GM18517 (cell line): ENCODE measurements at regions not wholly inside any gene's neighbourhood (a gene's known extent, or its start where the extent isn't known, plus 50 kb on each side); places are given as distances from the start of the nearest gene placed in this dataset.

Source experiments
- ATAC-seq: cut with Tn5 transposase; IDR thresholded peaks from one replicate; pipeline ENCODE4 v1.9.1; 2021; ENCODE audit warnings: mild to moderate bottlenecking, moderate library complexity; ENCODE audit not compliant: unreplicated experiment

GRCh38 chr6:169902070-169902469, 150.6 kb downstream of the ERMARD start:
- no peak for ATAC-seq

DNA sequence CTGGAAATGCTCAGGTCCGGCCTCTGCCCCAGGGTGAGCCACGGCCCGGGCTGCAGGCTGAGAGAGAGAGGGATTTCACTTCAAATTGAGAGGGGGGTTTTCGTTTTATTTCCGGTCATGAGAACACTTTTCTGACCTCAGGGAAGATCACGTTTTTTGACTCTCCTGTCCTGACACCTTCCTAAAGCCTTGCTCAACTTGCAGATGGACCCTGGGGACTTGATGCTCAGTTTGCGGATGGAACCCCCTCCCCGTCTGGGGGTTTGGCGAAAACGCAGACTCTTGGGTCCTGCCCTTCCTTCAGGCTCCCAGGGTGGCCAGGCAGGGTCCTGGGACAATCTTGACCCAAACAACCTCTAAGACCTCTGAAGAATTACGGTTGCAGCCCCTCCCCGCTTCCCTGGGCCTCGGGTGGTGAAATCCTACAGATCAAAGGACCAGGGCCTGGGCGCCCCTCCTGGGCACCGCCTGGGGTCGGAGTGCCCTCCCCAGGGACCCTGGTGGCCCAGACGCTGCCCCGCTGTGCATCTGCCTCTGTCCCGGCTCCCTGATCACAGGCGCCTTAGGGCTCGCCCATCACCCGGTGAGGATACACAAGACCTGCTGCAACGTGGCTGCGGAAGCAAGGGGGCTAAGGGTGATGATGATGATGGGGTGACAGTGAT, 148.2 kb downstream of the ERMARD start:
- no peak for ATAC-seq

DNA sequence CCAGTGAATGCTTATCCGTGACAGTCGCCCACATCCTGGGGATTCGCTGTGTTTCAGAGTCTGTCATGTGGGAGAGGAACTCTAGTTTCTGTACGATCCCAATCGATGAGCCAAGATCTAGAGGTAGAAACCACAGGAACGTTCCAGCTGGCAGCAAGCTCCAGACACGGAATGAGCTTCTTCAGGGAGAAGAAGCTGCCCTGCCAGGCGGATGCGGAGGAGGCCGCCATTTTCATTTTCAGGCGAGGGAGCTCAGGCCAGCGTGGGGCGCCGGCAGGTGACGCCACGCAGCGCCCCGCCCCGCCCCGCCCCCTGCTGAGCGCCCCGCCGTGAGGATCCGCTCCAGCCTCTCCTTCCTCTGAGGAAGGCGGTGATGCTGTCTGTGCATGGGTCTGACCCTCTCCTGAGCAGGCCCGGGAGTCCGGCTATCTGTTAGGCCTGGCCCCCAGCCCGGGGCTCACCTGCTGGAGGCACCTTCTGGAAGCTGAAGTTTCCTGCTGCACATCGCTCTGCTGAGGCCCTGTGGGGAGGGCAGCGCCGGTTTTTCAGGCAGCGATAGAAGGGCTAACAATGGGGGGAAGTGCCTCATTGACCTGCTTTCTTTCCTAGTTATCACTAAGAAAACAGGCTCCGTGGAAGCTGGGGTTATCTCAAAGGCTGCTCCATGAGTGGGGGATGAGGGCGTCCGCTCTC, 147.5 kb downstream of the ERMARD start:
- no peak for ATAC-seq

- ATAC-seq = no peak
Observed at GRCh38 chr6:169897601-169898358, 146.4 kb downstream of the ERMARD start.

DNA sequence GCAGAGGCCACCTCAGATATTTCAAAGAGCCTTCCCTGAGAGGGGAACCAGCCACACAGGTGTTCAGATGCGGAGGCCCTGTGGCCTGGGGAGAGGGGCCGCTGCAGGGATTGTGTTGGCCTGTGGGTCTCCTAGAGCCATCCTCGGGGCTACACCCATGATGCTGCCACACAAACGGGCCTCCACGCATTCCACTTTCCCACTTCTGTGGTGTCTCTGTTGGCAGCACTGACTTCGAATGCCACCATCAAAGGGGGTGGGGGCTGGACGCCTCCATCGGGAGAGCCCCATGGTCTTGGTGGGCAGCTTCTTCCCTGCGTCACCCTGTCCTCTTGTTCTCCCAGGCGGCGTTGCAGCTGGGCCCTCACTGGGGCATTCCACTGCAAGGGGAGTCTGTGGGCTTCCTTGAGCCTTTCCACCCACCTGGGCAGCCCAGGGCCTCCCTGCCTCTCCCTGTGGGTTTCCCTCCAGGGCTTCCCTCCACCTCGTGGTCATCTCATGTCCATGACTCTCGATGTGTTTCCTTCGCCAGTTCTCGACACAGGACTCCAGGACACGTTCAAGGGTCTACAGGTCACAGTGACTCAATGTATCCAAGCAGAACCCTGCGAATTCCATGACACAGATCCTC, 145.5 kb downstream of the ERMARD start:
- ATAC-seq = no peak

DNA sequence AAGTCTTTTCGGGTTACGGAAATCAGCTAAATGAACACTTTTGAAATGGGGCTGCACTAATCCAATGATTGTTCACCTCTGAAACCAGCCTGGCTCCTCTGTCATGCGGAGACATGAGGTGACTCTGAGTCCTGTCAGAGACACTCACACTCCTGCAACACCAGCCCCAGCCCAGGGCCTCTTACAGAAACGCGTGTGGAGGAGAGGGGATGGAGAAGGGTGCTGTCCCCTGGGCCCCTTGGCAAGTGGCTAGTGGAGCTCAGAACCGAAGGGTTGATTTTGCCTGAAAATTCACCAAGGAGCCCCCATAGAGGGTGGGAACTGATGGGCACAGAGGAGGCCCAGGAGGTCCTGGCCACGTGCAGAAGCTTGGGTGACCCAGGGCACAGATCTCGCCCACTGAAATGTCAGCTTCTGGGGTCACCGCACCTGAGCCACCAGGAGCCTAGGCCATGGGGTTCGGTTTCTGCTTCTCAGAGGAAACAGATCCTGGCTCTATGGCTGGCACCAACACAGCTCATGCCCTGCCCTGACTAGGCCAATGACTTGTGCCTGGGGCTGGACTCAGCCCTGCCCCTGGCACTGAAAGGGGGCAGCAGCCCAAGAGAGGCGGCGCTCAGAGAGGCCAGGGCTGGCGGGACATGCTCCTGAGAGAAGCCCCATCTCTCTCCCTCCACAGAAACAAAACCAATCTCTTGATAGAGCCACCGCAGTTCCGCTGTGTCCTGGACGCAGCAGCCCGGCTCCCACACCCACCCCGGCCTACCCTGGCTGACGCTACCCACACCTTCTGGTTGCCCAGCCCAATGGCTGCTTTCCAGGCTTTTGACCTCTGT, 144.7 kb downstream of the ERMARD start:
- ATAC-seq = no peak

DNA sequence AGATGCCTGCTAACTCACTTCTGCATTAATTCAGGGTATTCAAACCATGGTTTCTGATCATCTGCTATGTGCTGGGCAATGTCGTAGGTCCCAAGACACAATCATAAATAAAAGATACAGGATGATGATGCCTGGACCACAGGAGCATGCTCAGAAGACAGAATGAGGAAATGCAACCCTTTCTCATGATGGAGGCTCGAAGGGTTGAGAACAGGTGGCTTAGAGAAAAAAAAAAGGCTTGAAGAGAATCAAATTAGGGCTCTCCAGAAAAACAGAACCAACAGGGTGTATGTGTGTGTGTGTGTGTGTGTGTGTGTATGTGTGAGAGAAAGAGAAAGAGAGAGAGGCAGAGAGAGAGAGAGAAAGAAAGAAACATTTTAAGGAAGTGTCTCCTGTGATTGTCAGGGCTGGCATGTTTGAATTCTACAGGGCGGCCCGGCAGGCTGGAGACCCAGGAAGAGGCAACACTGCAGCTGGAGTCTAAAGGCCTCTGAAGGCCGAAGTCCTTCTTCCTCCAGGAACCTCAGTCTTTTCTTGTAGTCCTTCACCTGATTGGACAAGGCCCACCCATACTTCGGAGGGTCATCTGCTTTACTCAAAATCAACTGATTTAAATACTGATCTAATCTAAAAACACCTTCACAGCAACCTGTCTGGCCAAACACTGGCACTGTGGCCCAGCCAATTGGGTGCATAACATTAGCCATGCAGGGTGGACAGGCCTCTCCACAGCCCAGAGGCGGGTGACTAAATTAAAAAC, 143.8 kb downstream of the ERMARD start:
- ATAC-seq = no peak

DNA sequence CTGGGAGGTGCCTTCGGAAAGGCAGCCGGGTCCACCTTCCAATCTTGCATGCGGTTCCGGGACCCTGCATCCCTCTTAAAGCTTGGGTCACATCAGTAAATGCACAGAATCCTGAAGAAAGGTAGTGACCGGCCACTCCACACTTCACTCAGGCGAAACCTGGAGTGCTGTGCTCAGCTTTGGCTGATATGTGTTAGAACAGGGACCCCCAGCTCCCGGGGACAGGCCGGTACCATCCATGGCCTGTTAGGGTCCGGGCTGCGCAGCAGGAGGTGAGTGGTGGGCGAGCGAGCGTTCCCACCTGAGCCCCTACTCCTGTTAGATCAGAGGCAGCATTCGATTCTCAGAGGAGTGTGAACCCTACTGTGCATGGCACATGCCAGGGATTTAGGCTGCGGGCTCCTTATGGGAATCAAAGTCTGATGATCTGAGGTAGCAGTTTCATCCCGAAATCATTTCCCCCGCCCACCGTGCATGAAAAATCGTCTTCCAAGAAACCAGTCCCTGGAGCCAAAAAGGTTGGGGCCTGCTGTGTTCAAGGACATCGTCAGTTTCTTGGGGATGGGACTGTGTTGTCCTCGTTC, 143.0 kb downstream of the ERMARD start:
- ATAC-seq = no peak

- no peak for ATAC-seq
Observed at GRCh38 chr6:169893624-169894023, 142.2 kb downstream of the ERMARD start.

DNA sequence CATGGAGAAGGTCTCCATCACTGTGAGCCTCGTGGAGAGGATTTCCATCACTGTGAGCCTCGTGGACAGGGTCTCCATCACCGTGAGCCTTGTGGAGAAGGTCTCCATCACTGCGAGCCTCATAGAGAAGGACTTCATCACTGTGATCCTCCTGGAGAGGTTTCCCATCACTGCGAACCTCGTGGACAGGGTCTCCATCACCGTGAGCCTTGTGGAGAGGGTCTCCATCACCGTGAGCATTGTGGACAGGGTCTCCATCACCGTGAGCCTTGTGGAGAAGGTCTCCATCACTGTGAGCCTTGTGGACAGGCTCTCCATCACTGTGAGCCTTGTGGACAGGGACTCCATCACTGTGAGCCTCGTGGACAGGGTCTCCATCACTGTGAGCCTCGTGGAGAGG, 140.4 kb downstream of the ERMARD start:
- no peak for ATAC-seq

DNA sequence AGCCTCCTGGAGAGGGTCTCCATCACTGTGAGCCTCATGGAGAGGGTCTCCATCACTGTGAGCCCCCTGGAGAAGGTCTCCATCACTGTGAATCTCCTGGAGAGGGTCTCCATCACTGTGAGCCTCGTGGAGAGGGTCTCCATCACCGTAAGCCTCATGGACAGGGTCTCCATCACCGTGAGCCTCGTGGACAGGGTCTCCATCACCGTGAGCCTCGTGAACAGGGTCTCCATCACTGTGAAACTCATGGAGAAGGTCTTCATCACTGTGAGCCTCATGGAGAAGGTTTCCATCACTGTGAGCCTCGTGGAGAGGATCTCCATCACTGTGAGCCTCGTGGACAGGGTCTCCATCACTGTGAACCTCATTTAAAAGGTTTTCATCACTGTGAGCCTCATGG, 140.0 kb downstream of the ERMARD start:
- no peak for ATAC-seq

DNA sequence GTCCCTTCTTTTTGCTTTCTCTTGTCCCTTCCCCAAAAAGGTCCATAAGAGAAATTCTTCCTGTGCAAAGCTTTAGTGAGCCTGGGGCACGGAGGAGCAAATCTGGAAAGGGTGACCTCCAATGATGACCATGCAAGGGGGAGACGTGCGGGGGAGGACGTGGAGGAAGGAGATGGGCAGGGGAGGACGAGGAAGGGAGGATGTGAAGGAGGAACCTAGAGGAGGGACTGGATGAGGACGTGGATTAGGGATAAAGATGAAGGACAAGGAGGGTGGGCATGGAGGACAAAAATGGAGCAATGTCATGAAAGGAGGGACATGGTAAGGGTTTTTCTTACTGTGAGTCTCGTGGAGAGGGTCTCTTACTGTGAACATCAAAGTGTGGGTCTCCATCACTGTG, 139.5 kb downstream of the ERMARD start:
- no peak for ATAC-seq

DNA sequence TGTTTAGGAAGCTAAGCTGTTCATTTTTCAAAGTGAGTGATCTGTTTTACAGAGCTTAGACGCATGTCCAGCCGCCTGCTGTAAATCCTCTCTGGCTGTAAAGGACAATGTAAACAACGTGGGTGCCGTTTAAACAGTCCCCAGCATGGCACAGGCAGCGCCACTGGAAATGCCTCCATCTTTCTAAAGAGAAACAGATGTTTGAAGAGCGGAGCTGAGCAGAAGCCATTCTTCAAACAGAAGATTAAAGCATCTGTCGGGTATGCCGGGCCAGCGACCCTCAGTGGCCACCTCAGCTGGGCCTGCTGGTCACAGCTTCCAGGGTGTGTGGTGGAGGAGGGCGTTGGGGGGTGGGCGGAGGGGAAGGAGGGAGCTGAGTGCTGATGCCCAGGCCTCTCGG, 138.6 kb downstream of the ERMARD start:
- ATAC-seq = no peak

DNA sequence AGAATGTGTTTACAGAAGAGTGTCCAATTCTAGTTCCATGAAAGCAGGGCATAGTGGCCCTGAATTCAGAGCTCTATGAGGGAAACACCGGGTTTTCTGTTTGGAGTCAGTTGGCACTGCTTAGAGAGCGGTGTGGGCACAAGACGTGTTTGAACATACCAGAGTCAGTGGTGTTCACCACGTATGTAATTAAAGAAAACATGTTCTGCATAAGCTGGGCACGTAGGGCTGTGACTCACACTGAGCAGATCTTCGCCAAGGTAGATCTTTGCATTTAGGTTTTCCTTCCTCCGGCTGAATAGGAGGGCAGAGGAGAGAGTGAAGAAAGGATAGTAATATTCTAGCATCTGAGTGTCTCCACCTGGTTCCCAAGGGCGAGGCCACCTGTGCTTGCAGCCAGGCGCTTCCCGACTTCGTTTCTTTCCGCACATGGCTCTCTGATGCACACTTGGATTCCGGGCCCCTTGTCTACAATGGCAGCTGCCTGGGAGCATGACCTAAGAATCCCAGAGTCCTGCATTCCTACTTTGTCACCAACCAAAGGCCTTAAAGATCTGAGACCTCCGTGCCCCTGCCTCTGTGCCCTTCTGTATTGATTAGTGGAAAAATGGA, 136.2 kb downstream of the ERMARD start:
- no peak for ATAC-seq

- ATAC-seq = no peak
Observed at GRCh38 chr6:169886631-169887227, 135.3 kb downstream of the ERMARD start.

DNA sequence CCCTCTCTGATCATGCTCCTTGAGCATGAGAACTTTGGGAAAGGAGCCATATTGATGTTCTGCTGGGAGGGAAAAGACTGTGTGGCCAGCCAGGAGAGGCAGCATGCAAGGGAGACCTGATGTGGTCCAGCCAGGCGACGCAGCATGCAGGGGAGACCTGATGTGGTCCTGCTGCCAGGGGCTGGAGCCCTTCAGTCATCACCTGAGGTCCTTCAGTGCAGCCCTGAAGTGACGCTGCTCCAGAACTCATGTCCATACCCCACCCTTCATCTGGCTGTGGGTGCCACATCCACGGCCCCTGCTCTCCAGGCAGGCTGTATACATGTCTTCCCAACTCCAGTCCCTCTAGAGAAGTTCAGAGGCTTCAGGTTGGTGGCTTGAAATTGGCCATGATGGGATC, 134.4 kb downstream of the ERMARD start:
- ATAC-seq = no peak

GRCh38 chr6:169885131-169885530, 133.7 kb downstream of the ERMARD start:
- no peak for ATAC-seq

- no peak for ATAC-seq
Observed at GRCh38 chr6:169884158-169884557, 132.7 kb downstream of the ERMARD start.

DNA sequence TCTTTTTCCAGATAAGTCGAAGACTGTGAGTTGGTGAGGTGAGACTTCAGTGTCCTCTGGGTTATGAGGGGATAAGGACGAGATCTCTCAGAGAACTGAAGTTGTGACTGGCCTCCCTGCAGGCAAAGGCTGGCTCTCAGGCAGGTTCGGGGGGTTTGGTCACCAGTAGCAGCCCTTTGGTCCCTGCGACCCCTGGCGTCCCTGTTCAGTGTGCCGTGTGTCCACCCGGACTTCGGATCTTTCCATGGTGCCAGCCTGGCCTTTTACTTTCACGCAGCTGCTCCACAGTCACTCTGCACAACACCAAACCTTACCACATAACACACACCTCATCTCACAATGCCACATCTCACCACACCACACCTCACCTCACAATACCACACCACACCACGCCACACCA, 131.9 kb downstream of the ERMARD start:
- no peak for ATAC-seq
